ENCODE measurements at regions not wholly inside any gene's neighbourhood (a gene's known extent, or its start where the extent isn't known, plus 50 kb on each side); places are given as distances from the start of the nearest gene placed in this dataset.

DNA sequence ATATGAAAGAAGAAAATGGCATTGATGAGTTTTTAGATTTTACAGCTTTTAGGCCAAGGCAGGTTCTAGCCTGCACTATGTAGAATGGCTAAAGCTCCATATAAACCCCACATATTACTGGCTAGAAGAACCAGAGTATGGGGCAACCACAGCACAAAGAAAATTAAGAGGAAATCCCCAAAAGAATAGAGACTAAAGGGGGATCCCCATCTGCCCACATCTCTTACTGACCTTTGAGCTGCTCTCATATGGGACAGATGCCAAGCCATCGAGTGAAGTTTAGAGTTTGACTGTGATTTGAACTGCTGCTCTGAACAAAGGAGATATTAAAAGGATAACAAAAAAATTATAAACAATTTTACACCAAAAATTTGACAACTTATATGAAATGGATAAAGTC lies 102.2 kb upstream of the HAO2 start:
- TF ChIP-seq, protein P1, sequence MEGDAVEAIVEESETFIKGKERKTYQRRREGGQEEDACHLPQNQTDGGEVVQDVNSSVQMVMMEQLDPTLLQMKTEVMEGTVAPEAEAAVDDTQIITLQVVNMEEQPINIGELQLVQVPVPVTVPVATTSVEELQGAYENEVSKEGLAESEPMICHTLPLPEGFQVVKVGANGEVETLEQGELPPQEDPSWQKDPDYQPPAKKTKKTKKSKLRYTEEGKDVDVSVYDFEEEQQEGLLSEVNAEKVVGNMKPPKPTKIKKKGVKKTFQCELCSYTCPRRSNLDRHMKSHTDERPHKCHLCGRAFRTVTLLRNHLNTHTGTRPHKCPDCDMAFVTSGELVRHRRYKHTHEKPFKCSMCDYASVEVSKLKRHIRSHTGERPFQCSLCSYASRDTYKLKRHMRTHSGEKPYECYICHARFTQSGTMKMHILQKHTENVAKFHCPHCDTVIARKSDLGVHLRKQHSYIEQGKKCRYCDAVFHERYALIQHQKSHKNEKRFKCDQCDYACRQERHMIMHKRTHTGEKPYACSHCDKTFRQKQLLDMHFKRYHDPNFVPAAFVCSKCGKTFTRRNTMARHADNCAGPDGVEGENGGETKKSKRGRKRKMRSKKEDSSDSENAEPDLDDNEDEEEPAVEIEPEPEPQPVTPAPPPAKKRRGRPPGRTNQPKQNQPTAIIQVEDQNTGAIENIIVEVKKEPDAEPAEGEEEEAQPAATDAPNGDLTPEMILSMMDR (conservative IDR thresholded peaks at IDR 0.05), result no peak
- no peak for TF ChIP-seq ZFX (IDR thresholded peaks at IDR 0.05)
